C4-2B (cell line): ENCODE measurements at regions not wholly inside any gene's neighbourhood (a gene's known extent, or its start where the extent isn't known, plus 50 kb on each side); places are given as distances from the start of the nearest gene placed in this dataset.

Experiments used
- CTCF ChIP-seq: fragments of 450-650 bp; conservative IDR thresholded peaks from 2 replicates; pipeline ENCODE4 v1.5.1; 2017; ENCODE audit warnings: mild to moderate bottlenecking
- ZFX ChIP-seq: fragments of 450-650 bp; IDR thresholded peaks from 2 replicates; pipeline ENCODE4 v1.6.1; 2017

GRCh38 chr4:14196131-14196530 is 568.6 kb upstream of the BOD1L1 start:
- TF ChIP-seq CTCF = no peak
- TF ChIP-seq ZFX = no peak
